K562 (cell line): ENCODE measurements at regions not wholly inside any gene's neighbourhood (a gene's known extent, or its start where the extent isn't known, plus 50 kb on each side); places are given as distances from the start of the nearest gene placed in this dataset.

Source experiments
- BMI1 ChIP-seq: fragments of 150-350 bp; IDR thresholded peaks from 2 replicates; pipeline ENCODE4 v1.6.1; 2014; ENCODE audit warnings: low read length
- CREB5 ChIP-seq: fragments of 250-450 bp; sonication (Bioruptor Pico); IDR thresholded peaks from 2 replicates; pipeline ENCODE4 v1.5.0; 2020; ENCODE audit warnings: mild to moderate bottlenecking
- GTF2F1 ChIP-seq: IDR thresholded peaks from 2 replicates; pipeline ENCODE4 v1.6.1; 2011; ENCODE audit warnings: low read depth, low read length, improper control_type of control experiment
- HDAC8 ChIP-seq: fragments of 450-650 bp; IDR thresholded peaks from 2 replicates; pipeline ENCODE4 v1.6.1; 2016; ENCODE audit warnings: mild to moderate bottlenecking, missing genetic modification characterization, moderate library complexity, missing compliant biosample characterization
- LEF1 ChIP-seq: fragments of 450-650 bp; IDR thresholded peaks from 2 replicates; pipeline ENCODE4 v1.6.1; 2016; ENCODE audit warnings: mild to moderate bottlenecking
- MED1 ChIP-seq: sonication (generic); formaldehyde crosslinking; IDR thresholded peaks from 2 replicates; pipeline ENCODE4 v1.8.1; 2023; ENCODE audit warnings: missing genetic modification reagents, borderline replicate concordance
- POLR2AphosphoS5 ChIP-seq: IDR thresholded peaks from 2 replicates; pipeline ENCODE4 v1.6.1; 2011; ENCODE audit warnings: mild to moderate bottlenecking, low read depth, low read length, moderate library complexity; ENCODE audit not compliant: control insufficient read depth, insufficient read depth
- REST ChIP-seq, 2 experiments: fragments of 450-650 bp; formaldehyde crosslinking in 1 of 2; IDR thresholded peaks; 2 replicates each; pipeline versions ENCODE4 v1.4.0 to v1.6.1; 2014 to 2020; ENCODE audit warnings: mild to moderate bottlenecking in 2 of 2, borderline replicate concordance in 1 of 2, low read depth in 1 of 2
- RFX5 ChIP-seq: IDR thresholded peaks from 2 replicates; pipeline ENCODE4 v1.6.1; 2011; ENCODE audit warnings: low read depth, mild to moderate bottlenecking, improper control_type of control experiment, low read length
- SRF ChIP-seq, 2 experiments: fragments of 250-450, 450-650 bp in 1 of 2; sonication (Bioruptor Pico) in 1 of 2; sonication (generic) in 1 of 2; formaldehyde crosslinking; IDR thresholded peaks; 2 replicates each; pipeline versions ENCODE4 v1.5.0 to v1.5.1; 2020 to 2022; ENCODE audit warnings: mild to moderate bottlenecking in 1 of 2, missing genetic modification reagents in 1 of 2
- SRSF7 ChIP-seq: fragments of 200-400 bp; formaldehyde crosslinking; optimal IDR thresholded peaks from 2 replicates; pipeline ENCODE3; 2017; ENCODE audit warnings: mild to moderate bottlenecking, low read depth, low read length
- ZBTB40 ChIP-seq, 2 experiments: fragments of 450-650 bp in 1 of 2; sonication (generic) in 1 of 2; formaldehyde crosslinking in 1 of 2; IDR thresholded peaks; 2 replicates each; pipeline versions ENCODE4 v1.7.1 to v1.9.0; 2016 to 2022; ENCODE audit warnings: inconsistent platforms in 1 of 2, mild to moderate bottlenecking in 1 of 2, missing genetic modification reagents in 1 of 2

GRCh38 chr6:19928461-19928860, 91.3 kb downstream of the ID4 start:
- TF ChIP-seq HDAC8 (tag) (no peak), SRSF7 (no peak), MED1 (no peak), CREB5 (no peak), ZBTB40 (IDR thresholded peaks at IDR 0.05) (no peak), ZBTB40 (CRISPR knock-in tag; IDR thresholded peaks at IDR 0.05) (no peak), POLR2AphosphoS5 (no peak), BMI1 (no peak), SRF (CRISPR knock-in tag; IDR thresholded peaks at IDR 0.05) (no peak), GTF2F1 (no peak), LEF1 (no peak), RFX5 (no peak), REST (IDR thresholded peaks at IDR 0.05; ENCODE audit: borderline replicate concordance) (no peak), REST (CRISPR knock-in tag; IDR thresholded peaks at IDR 0.05; ENCODE audit: low read depth) (no peak)
